ENCODE measurements at regions not wholly inside any gene's neighbourhood (a gene's known extent, or its start where the extent isn't known, plus 50 kb on each side); places are given as distances from the start of the nearest gene placed in this dataset.
"Not testable (repeated sequence)": the region's sequence is repeated elsewhere in the genome, so short reads cannot be mapped to it uniquely, and the experiment has no call there.

GRCh38 chr17:72192800-72193192 is 72.0 kb downstream of the SOX9 start (continued):
- TF ChIP-seq SMAD3 (CRISPR knock-in tag; IDR thresholded peaks at IDR 0.05; ENCODE audit: borderline replicate concordance), result no peak

- DNase-seq (ENCODE audit: low spot score), result no peak
- Mint-ChIP-seq H3K4me1 (0 out of 2 replicates have a peak, but pooled peaks cover 7% of the 10 kb centered on the region), H3K27me3 (ENCODE audit: low read depth) (peaks cover 5% of the 10 kb centered on the region; the same call in 1 of the 2 replicates), H3K9me3 (peaks cover 11% of the 10 kb centered on the region; the same call in 1 of the 2 replicates), H3K27ac (no peak overlapping the region), H3K36me3 (no peaks in the 10 kb centered on the region), H3K4me3 (no peak overlapping the region)
- ATAC-seq, result no peak
- CTCF ChIA-PET, result no interaction called here
- no peak for TF ChIP-seq ZNF232 (CRISPR knock-in tag; IDR thresholded peaks at IDR 0.05)
- TF ChIP-seq, protein P1, sequence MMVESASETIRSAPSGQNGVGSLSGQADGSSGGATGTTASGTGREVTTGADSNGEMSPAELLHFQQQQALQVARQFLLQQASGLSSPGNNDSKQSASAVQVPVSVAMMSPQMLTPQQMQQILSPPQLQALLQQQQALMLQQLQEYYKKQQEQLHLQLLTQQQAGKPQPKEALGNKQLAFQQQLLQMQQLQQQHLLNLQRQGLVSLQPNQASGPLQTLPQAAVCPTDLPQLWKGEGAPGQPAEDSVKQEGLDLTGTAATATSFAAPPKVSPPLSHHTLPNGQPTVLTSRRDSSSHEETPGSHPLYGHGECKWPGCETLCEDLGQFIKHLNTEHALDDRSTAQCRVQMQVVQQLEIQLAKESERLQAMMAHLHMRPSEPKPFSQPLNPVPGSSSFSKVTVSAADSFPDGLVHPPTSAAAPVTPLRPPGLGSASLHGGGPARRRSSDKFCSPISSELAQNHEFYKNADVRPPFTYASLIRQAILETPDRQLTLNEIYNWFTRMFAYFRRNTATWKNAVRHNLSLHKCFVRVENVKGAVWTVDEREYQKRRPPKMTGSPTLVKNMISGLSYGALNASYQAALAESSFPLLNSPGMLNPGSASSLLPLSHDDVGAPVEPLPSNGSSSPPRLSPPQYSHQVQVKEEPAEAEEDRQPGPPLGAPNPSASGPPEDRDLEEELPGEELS (CRISPR knock-in tag; IDR thresholded peaks at IDR 0.05), result no peak
- POLR2A ChIA-PET, result no interaction called here
These were observed 72.7 kb downstream of the SOX9 start for GRCh38 chr17:72193391-72194106.

DNA sequence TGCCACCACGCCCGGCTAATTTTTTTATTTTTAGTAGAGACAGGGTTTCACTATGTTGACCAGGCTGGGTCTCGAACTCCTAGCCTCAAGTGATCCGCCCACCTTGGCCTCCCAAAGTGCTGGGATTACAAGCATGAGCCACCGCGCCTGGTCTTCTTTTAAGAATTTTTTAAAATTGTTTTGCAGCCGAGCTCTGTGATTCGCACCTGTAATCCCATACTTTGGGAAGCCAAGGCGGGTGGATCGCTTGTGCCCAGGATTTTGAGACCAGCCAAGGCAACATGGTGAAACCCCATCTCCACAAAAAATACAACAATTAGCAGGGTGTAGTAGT is 73.3 kb downstream of the SOX9 start:
- DNase-seq (ENCODE audit: low spot score); POLR2A ChIA-PET; H3K4me3 Mint-ChIP-seq; H3K36me3 Mint-ChIP-seq; H3K4me1 Mint-ChIP-seq; ATAC-seq; H3K27ac Mint-ChIP-seq; H3K27me3 Mint-ChIP-seq (ENCODE audit: low read depth); CTCF ChIA-PET: not testable (repeated sequence)
- H3K9me3 Mint-ChIP-seq, result peaks cover 12% of the 10 kb centered on the region; the same call in 1 of the 2 replicates

DNA sequence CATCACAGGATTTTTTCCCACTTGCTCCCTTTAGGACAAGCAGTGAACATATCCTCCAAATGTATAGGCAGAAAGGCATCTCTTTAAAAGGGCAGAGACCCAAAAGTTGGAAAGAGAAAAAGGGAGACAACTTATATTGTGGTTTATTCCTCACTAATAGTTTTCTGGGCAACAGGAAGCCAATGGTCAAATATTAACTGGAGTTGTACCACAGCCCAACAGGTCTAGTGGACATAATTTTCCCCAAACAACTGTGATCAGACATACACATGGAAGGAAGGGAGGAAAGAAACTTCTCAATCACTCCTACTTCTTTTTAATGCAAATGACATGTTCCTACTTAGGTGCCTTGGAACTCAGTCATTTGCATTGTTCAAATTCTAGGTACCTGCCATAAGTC is 78.4 kb downstream of the SOX9 start:
- no peak for TF ChIP-seq ZSCAN18 (CRISPR knock-in tag; IDR thresholded peaks at IDR 0.05)
- TF ChIP-seq GRHL2 (CRISPR knock-in tag; IDR thresholded peaks at IDR 0.05; ENCODE audit: insufficient replicate concordance, severe bottlenecking), result no peak
- TF ChIP-seq HMGA2 (CRISPR knock-in tag; IDR thresholded peaks at IDR 0.05), result no peak
- TF ChIP-seq ATF6 (CRISPR knock-in tag; IDR thresholded peaks at IDR 0.05), result no peak
- TF ChIP-seq NR3C1 (CRISPR knock-in tag; conservative IDR thresholded peaks at IDR 0.05; ENCODE audit: low read depth), result no peak
- CTCF ChIA-PET, result no interaction called here
- Mint-ChIP-seq H3K4me1 (0 out of 2 replicates have a peak, but pooled peaks cover 5% of the 10 kb centered on the region), H3K27me3 (ENCODE audit: low read depth) (no peaks in the 10 kb centered on the region), H3K27ac (no peak overlapping the region), H3K9me3 (peaks cover 18% of the 10 kb centered on the region), H3K4me3 (no peak overlapping the region), H3K36me3 (no peaks in the 10 kb centered on the region)
- POLR2A ChIA-PET, result no interaction called here
- DNase-seq (ENCODE audit: low spot score), result no peak
- ATAC-seq, result no peak

DNA sequence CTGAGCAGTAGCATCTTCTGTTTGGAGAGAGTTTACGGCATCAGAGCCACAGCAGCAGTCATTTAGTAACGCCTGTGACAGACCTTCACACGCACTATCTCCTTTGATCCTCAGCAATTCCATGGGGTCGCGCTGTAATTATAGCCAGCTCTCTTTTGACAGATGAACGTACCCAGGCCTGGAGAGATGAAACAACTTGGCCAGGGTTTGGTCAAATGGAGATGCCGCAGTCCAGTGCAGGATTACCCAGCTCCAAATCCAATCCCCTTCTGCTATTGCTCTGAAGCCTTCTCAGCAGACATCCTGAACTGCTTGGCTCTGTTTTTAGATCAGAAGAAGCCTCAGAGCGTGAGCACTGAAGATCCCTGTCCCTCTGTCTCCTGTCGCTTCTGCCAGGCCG is 83.9 kb downstream of the SOX9 start:
- CTCF ChIA-PET, result interaction anchor here (1.2 kb wide), 1 partner anchor 352 kb away, joined by 3 read pairs; no protein-coding TSS in a partner anchor

More for the DNA sequence above, 83.9 kb downstream of the SOX9 start:
- Mint-ChIP-seq H3K4me1 (peaks cover 13% of the 10 kb centered on the region), H3K27me3 (ENCODE audit: low read depth) (peaks cover 9% of the 10 kb centered on the region), H3K4me3 (no peak overlapping the region), H3K27ac (no peak overlapping the region), H3K36me3 (no peaks in the 10 kb centered on the region), H3K9me3 (peaks cover 4% of the 10 kb centered on the region)
- ATAC-seq (no peak), DNase-seq (ENCODE audit: low spot score) (no peak)
- no peak for TF ChIP-seq FOXK1 (CRISPR knock-in tag; IDR thresholded peaks at IDR 0.05)
- TF ChIP-seq MXD4 (CRISPR knock-in tag; IDR thresholded peaks at IDR 0.05; ENCODE audit: borderline replicate concordance), result no peak
- TF ChIP-seq TEAD1 (CRISPR knock-in tag; IDR thresholded peaks at IDR 0.05), result no peak
- TF ChIP-seq, protein P2, sequence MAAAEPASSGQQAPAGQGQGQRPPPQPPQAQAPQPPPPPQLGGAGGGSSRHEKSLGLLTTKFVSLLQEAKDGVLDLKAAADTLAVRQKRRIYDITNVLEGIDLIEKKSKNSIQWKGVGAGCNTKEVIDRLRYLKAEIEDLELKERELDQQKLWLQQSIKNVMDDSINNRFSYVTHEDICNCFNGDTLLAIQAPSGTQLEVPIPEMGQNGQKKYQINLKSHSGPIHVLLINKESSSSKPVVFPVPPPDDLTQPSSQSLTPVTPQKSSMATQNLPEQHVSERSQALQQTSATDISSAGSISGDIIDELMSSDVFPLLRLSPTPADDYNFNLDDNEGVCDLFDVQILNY (CRISPR knock-in tag; IDR thresholded peaks at IDR 0.05), result no peak
- POLR2A ChIA-PET, result no interaction called here

All from WTC11 (cell line).